GM21717 (cell line): ENCODE measurements at regions not wholly inside any gene's neighbourhood (a gene's known extent, or its start where the extent isn't known, plus 50 kb on each side); places are given as distances from the start of the nearest gene placed in this dataset.
"Not testable (repeated sequence)": the region's sequence is repeated elsewhere in the genome, so short reads cannot be mapped to it uniquely, and the experiment has no call there.

Experiments
- ATAC-seq: cut with Tn5 transposase; IDR thresholded peaks from one replicate; pipeline ENCODE4 v1.9.1; 2021; ENCODE audit warnings: mild to moderate bottlenecking, moderate library complexity; ENCODE audit not compliant: unreplicated experiment

- not testable (repeated sequence) for ATAC-seq
Observed at GRCh38 chr2:87631402-87631801, 116.5 kb upstream of the PLGLB2 start.

DNA sequence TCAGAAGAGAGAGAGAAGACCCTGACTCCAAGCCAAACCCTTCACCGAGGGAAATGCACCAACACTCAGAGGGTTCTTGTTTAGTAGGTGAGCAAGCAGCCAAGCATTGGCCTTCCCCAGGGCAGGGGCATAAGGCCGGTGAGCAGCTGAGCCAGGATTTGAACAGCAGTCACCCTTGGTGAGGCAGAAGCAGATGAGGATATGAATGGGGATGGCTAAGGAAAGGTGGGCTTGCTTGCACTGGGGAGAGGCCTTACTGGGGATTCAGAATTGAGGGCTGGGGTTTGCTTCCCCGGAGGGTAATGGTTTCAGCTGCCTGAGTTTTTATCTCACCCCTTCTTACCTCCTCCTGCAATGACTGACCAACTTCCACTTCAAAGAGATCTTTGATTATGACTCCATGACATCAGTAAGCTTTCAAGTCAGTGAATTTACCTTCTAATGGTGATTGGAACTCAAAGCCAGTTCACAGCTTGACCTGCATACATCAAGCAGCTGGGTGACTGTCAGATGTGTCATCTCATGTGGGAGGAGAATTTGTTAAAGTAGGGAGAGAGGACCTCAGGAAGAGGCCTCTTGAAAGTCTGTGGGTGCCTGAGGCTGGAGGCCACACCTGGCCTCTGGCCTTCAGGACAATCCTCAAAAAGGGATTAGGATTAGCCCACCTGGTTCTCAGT is 114.5 kb upstream of the PLGLB2 start:
- ATAC-seq, result not testable (repeated sequence)

DNA sequence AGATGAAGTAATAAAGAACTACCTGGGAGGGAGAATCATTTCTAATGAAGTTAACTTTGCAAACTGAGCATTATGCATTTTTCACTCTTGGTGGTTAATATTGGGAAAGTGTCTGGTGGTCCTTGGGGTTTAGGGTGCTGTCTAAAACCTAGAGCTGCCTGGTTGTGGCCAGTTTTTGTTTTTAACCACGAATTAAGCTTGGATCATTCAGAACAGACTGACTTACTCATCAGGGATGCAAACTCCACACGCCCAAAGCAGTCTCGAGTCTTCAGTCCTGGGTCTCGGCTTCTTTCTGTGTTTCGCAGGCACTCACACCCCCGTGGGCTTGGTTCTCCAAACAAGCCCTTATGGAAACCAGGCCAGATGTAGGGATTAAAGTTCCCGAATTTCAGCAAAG is 113.8 kb upstream of the PLGLB2 start:
- ATAC-seq, result not testable (repeated sequence)

DNA sequence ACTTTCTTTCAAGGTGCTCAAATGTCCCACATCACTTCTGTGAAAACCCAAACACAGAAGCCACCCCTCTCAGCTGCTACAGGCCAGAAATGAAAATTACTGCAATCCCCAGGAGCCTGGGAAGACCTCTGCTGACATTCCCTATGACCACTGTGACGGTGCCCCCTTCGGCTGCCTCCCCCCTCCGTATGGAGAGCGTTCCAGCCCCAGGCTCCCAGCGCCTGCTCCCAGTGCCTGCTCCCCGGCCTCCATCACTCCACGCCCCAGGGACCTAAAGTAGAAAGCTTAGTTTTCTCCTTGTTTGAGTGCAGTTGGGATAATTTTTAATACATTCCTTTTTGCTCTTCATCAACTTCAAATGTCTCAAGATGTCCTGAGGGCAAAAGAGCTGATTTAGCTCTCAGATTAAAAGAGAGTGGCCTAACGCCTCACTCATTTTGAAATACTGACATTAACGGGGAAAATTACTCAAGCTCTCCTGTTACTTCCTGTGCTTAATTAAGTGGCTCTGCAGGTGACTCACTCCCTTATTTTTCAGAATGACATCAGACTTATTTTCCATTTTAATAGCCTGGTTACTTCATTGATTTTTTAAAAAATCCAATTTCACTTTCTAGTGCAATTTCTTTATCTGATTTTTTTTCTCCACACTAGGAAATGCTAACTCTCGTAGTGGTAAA is 112.8 kb upstream of the PLGLB2 start:
- not testable (repeated sequence) for ATAC-seq

DNA sequence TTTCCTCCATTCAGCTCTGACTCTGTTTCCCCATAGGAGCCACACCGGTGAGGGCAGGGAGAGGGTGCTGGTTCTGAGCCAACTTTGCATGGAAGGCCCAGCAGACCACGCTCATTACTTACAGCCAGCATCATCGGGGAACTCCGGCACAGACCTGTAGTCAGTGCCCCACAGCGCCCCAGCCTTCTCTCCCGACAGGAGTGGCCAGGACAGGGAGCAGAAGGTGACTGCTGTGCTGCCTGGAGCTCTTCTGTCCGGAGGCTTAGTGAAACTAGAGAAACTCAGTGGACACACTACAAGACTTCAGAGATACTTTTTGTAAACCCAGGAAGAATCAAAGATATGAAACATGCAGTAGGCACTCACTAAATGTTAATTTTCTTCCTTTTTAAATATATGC is 111.6 kb upstream of the PLGLB2 start:
- not testable (repeated sequence) for ATAC-seq

DNA sequence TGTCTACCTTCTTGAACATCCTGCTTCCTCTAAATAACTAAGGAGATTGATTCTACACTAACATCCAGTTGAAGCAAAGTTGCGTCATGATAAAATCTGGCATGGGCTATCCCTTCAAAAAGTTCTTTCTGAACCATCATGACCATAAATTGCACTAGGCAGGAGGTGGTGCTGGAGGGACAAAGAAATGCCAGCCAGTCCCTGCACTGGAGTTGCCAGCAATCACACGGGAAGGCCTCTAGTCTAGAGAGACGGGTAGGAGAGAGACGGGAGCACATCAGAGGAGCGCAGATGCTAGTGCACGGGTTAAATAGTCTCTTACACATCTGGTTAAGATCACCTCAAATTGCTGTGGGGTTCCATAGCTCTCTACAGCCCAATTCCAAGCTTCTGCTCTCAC is 111.2 kb upstream of the PLGLB2 start:
- not testable (repeated sequence) for ATAC-seq

- not testable (repeated sequence) for ATAC-seq
Observed at GRCh38 chr2:87637249-87637990, 110.5 kb upstream of the PLGLB2 start.

DNA sequence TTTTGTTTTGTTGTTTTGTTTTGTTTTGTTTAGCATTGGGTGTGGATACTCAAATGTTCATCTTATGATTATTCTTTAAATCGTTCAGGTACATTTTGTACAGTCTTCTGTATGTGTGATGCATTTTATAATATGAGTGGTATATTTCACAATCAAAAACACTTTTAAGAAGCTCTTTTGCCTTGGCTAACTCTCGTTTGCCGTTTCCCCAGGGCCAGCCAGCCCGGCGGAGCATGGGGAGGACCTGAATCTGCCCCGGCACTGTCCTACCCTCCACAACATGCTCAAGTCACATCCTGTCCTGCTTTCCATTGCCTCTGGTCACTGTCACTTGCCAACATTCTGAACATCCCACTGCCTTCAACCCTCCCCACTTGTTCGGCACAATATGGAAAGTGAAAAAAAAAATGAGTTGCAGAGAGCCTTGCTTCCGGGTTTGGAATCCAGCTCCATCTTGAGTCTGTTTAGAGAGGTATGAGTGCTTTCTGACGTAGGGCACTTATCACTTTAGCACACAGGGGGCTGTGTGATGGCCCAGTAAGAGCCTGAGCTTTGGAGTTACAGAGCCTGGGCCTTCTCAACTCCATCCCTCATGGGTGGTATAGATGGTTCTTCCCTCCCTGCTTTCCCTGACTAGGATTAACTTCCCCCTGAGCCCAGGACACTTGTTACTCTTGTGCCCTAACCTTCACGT is 109.6 kb upstream of the PLGLB2 start:
- ATAC-seq, result not testable (repeated sequence)

GRCh38 chr2:87638872-87639271 is 109.0 kb upstream of the PLGLB2 start:
- not testable (repeated sequence) for ATAC-seq

DNA sequence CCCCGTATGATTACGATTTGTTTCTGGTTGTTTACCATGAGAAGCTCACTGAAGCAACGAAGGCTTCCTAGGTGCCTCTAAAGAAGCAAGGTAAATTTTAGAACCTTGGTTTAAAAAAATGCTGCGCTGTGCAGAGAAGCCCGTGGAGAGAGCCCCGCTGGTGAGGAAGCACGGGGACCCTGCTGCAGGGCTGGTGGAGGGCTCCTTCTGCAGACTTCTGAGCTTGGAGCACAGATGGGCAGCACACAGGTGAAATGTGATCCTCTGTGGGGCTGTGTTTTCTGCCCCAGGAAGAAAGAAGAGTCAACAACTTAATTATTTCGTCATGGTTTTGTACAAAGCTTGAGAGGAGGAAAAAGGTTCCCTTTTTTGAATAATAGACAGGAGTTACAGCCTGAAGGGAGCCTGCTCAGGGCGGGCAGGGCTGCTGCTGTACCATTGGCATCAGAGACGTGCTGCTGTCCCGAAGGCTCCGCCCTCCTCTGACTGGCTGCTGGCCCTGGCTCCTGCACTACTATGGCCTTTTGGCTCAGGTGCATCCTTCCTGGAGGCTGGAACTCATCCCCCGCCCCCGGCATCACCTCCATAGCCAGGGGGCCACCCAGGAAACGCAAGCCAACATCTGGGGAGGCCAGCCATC is 108.0 kb upstream of the PLGLB2 start:
- not testable (repeated sequence) for ATAC-seq

- ATAC-seq, result not testable (repeated sequence)
Observed at GRCh38 chr2:87640961-87641563, 106.8 kb upstream of the PLGLB2 start.

GRCh38 chr2:87643165-87643564 is 104.7 kb upstream of the PLGLB2 start:
- ATAC-seq, result not testable (repeated sequence)

GRCh38 chr2:87647737-87648498 is 100.0 kb upstream of the PLGLB2 start:
- not testable (repeated sequence) for ATAC-seq

- ATAC-seq, result not testable (repeated sequence)
Observed at GRCh38 chr2:87648815-87649214, 99.1 kb upstream of the PLGLB2 start.

GRCh38 chr2:87649871-87650270 is 98.0 kb upstream of the PLGLB2 start:
- ATAC-seq, result not testable (repeated sequence)

DNA sequence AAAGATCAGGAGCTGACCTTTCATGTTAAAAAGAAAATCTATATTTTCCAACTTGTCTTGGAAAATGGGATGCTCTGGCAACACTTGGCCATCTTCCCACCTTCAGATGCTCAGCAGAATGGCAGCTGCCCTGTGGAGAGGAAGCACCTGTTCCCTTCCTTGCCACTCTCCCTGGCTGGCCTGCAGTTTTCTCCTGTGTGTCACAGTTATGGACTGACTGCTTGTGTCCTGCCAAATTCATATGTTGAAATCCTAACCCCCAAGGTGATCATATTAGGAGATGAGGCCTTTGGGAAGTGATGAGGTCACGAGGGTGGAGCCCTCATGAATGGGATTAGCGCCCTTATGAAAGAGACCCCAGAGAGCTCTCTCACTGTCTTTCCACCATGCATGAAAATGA is 97.0 kb upstream of the PLGLB2 start:
- ATAC-seq, result not testable (repeated sequence)

DNA sequence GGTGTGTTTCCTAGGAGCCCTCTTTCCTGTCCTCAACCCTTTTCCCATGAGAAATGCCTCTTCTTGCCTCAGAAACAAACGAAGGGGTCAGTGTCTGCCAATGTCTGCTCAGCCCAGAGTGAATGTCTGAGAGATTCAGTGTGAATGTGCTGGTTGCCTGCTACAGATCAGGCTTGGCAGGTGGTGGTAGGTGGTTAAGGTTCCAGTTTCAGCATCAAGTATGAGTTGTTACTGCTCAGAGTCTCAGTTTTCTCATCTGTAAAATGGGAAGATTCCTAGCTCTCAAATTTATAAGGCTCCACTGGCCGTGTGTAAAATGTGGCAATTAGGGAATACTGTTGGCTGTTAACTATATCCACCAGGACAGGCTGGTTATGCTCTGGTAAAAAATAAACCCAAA is 96.3 kb upstream of the PLGLB2 start:
- not testable (repeated sequence) for ATAC-seq

GRCh38 chr2:87653373-87653772 is 94.5 kb upstream of the PLGLB2 start:
- ATAC-seq, result not testable (repeated sequence)

DNA sequence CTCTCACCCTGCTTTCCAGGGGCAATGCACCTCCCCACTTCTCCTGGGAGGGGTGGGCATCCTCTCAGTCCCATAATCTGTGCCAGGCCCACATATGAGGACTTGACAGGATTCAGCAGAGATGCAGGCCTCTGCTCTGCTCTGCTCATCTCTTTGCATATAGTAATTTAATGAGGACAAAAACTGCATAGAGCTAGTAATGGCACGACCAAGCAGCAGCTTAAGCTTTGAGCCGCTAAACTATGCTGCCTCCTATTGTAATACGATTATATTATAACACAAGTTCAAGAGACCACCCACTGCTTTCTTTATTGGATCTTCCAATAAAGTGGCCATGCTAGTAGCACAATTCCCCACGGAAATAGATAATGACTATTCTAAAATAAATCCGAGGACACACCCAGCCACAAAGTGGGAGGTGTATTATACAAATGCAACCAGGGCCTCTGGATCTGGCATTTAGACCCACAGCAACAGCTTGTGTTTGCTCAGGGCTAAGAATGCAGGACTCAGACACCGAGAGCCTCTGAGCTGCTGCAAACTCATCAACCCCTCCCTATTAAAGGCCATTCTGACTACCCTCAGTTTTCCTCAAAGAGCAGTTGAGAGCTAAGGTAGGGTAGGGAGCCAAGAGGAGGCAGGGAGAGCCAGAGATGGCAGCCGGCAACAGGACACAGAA is 93.6 kb upstream of the PLGLB2 start:
- ATAC-seq, result not testable (repeated sequence)
